OCI-LY7 (cell line): ENCODE measurements at regions not wholly inside any gene's neighbourhood (a gene's known extent, or its start where the extent isn't known, plus 50 kb on each side); places are given as distances from the start of the nearest gene placed in this dataset.

Experiments used
- BruUV-seq: library from RNA; stranded (reverse); fragments of 400-500 nt; replicated peaks from 2 replicates; lab custom pipeline; 2021; lab: Mats Ljungman, UMichigan
- CTCF ChIA-PET: fragments of 300-600 bp; sonication (Branson Sonifier 250); formaldehyde crosslinking; loops from one replicate; lab custom pipeline; 2022; ENCODE audit warnings: antibody characterized with exemption; ENCODE audit not compliant: unreplicated experiment; lab: Charles Lee
- POLR2A ChIA-PET: fragments of 300-600 bp; sonication (Branson Sonifier 250); formaldehyde crosslinking; loops from one replicate; lab custom pipeline; 2022; ENCODE audit warnings: antibody characterized with exemption; lab: Charles Lee
- DNase-seq: peaks from one replicate; pipeline ENCODE4 v3.0.0-alpha.2; 2015; ENCODE audit warnings: low spot score
- H2AFZ ChIP-seq: fragments of 200-600 bp; sonication (generic), shearing (Covaris generic); 2 replicates; pipeline ENCODE4 v1.6.1; 2014; ENCODE audit warnings: mild to moderate bottlenecking, antibody characterized with exemption, low read length, moderate library complexity
- H3K27ac ChIP-seq: fragments of 200-600 bp; sonication (generic); 2 replicates; pipeline ENCODE4 v1.5.1; 2014; ENCODE audit warnings: mixed run types, low read depth, mild to moderate bottlenecking, moderate library complexity, low read length, inconsistent platforms; ENCODE audit not compliant: poor library complexity, severe bottlenecking
- H3K36me3 ChIP-seq: fragments of 200-600 bp; sonication (generic); 2 replicates; pipeline ENCODE4 v1.6.1; 2014; ENCODE audit warnings: mild to moderate bottlenecking, antibody characterized with exemption, low read length, moderate library complexity, mixed read lengths; ENCODE audit not compliant: insufficient read depth
- H3K4me1 ChIP-seq: fragments of 200-600 bp; sonication (generic); 2 replicates; pipeline ENCODE4 v1.5.1; 2014; ENCODE audit warnings: mild to moderate bottlenecking, low read length; ENCODE audit not compliant: insufficient read depth, poor library complexity, severe bottlenecking
- H3K4me2 ChIP-seq: fragments of 200-600 bp; sonication (generic); 2 replicates; pipeline ENCODE4 v1.6.1; 2014; ENCODE audit warnings: mild to moderate bottlenecking, low read length
- H3K4me3 ChIP-seq: fragments of 200-600 bp; sonication (generic); 2 replicates; pipeline ENCODE4 v1.5.1; 2014; ENCODE audit warnings: mild to moderate bottlenecking, low read depth, low read length; ENCODE audit not compliant: poor library complexity, severe bottlenecking
- H3K79me2 ChIP-seq: fragments of 200-600 bp; sonication (generic); 2 replicates; pipeline ENCODE4 v1.6.1; 2016; ENCODE audit warnings: low read depth, mild to moderate bottlenecking, low read length, moderate library complexity, mixed read lengths; ENCODE audit not compliant: insufficient read depth
- H3K9me2 ChIP-seq: fragments of 200-600 bp; sonication (generic); 2 replicates; pipeline ENCODE4 v1.6.1; 2016; ENCODE audit warnings: mild to moderate bottlenecking, low read length, mixed read lengths; ENCODE audit not compliant: insufficient read depth
- H3K9me3 ChIP-seq: fragments of 200-600 bp; sonication (generic); 2 replicates; pipeline ENCODE4 v1.6.1; 2014; ENCODE audit warnings: mild to moderate bottlenecking, mixed run types, low read length, mixed read lengths
- H4K20me1 ChIP-seq: fragments of 200-600 bp; sonication (generic); 2 replicates; pipeline ENCODE4 v1.6.1; 2014; ENCODE audit warnings: mild to moderate bottlenecking, antibody characterized with exemption, low read length, moderate library complexity, mixed read lengths; ENCODE audit not compliant: insufficient read depth
- EZH2phosphoT487 ChIP-seq: fragments of 200-600 bp; sonication (generic); IDR thresholded peaks from 2 replicates; pipeline ENCODE4 v1.6.1; 2018; ENCODE audit warnings: low read depth, borderline replicate concordance, mild to moderate bottlenecking, mixed run types, antibody characterized with exemption, low read length, moderate library complexity, mixed read lengths
- intact Hi-C: fragments of 100-400 bp; cut with micrococcal nuclease; formaldehyde crosslinking; loops from one replicate; pipeline ENCODE4 v1.10.0; 2022; ENCODE audit not compliant: unreplicated experiment
- TF ChIP-seq, protein P1 (sequence below): fragments of 200-600 bp; sonication (generic); conservative IDR thresholded peaks from 2 replicates; pipeline ENCODE4 v1.5.1; 2014; ENCODE audit warnings: mild to moderate bottlenecking, antibody characterized with exemption, low read length, moderate library complexity, mixed read lengths

DNA sequence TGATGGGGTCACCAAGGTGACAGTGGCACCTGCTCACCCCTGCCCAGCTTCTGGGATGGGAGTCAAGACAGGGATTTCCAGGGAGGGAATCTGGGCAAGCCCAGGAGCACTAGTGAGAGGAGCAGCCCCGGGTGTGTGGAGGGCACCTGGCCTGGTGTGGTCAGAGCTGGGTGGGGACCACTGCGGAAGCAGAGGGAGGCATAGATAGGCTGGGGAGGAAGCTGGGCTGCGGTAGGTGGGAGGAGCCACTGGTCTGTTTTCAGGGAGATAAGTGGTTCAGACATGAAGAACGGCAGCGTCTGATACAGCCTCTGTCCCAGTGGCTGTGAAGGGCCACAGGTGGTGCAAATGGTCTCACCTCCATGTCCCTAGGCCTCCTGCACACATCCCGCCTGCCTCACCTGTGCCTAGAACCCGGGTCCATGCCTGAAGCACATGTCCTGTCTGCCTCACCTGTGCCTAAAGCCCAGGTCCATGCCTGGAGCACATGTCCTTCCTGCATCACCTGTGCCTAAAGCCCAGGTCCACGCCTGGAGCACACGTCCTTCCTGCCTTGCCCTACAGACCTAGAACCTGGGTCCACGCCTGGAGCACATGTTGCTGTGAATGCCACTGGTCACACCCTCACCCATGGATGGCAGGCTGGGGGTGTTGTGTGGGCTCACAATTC lies 325.9 kb upstream of the AJAP1 start:
- BruUV-seq = no TSS peak
- POLR2A ChIA-PET = no interaction called here
- Histone ChIP-seq H3K36me3 (no peaks in the 10 kb centered on the region), H3K27ac (no peak overlapping the region), H2AFZ (no peak overlapping the region), H3K4me3 (no peak overlapping the region), H3K79me2 (no peaks in the 10 kb centered on the region), H3K4me1 (no peaks in the 10 kb centered on the region), H3K9me3 (no peaks in the 10 kb centered on the region), H4K20me1 (no peaks in the 10 kb centered on the region), H3K9me2 (no peaks in the 10 kb centered on the region), H3K4me2 (no peak overlapping the region)
- TF ChIP-seq, protein P1, sequence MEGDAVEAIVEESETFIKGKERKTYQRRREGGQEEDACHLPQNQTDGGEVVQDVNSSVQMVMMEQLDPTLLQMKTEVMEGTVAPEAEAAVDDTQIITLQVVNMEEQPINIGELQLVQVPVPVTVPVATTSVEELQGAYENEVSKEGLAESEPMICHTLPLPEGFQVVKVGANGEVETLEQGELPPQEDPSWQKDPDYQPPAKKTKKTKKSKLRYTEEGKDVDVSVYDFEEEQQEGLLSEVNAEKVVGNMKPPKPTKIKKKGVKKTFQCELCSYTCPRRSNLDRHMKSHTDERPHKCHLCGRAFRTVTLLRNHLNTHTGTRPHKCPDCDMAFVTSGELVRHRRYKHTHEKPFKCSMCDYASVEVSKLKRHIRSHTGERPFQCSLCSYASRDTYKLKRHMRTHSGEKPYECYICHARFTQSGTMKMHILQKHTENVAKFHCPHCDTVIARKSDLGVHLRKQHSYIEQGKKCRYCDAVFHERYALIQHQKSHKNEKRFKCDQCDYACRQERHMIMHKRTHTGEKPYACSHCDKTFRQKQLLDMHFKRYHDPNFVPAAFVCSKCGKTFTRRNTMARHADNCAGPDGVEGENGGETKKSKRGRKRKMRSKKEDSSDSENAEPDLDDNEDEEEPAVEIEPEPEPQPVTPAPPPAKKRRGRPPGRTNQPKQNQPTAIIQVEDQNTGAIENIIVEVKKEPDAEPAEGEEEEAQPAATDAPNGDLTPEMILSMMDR = no peak
- CTCF ChIA-PET = no interaction called here
- intact Hi-C loops = no loop called here
- DNase-seq = no peak

DNA sequence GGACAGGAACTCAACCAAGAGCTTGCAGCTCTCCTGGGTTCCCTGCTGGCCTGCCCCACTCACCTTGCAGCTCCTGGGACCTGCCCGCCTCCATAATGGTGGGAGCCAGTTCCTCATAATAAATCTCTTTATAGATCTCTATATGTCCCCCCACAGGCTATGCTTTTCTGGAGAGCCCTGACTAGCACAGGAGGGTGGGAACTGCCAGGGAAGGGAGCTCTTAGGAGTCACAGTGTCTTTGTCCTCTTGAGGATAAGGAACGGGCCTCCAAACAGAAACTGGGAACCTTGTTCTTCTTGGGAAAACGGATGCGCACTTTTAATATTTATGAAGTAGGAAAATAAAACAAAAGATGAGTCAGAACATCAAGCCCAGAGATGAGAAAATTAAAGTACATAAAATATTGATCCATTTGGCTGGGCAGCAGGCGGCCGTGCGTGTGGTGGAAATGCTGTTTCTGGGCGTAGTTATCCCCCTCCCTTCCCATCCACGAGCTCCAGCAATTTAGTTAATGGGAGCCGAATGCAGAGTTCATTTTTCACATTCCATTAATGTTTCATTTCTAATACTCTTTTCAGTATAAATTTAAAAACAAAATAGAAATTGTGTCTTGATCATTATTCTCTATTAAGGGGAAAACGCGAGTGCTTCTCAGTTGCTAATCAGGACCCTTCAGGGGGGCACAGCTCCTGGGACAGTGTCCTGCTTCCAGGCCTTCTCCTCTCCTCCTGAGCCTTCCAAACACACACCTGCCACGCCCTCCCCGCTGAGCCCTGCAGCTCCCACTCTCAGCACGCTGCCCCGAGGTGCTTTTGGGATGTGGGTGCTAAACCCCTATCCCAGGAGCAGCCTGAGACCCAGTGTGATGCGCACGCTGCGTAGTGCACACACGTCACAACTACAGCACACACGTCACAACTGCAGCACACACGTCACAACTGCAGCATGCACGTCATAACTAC lies 323.3 kb upstream of the AJAP1 start:
- Histone ChIP-seq H2AFZ (no peak overlapping the region), H3K27ac (no peak overlapping the region), H3K79me2 (no peaks in the 10 kb centered on the region), H3K9me3 (no peaks in the 10 kb centered on the region), H3K4me1 (no peaks in the 10 kb centered on the region), H3K4me3 (no peak overlapping the region), H3K36me3 (no peaks in the 10 kb centered on the region), H4K20me1 (no peaks in the 10 kb centered on the region), H3K9me2 (no peaks in the 10 kb centered on the region), H3K4me2 (no peak overlapping the region)
- POLR2A ChIA-PET = no interaction called here
- intact Hi-C loops = no loop called here
- BruUV-seq = no TSS peak
- no peak for DNase-seq
- TF ChIP-seq, protein P1 = no peak
- no peak for TF ChIP-seq EZH2phosphoT487
- CTCF ChIA-PET = no interaction called here

DNA sequence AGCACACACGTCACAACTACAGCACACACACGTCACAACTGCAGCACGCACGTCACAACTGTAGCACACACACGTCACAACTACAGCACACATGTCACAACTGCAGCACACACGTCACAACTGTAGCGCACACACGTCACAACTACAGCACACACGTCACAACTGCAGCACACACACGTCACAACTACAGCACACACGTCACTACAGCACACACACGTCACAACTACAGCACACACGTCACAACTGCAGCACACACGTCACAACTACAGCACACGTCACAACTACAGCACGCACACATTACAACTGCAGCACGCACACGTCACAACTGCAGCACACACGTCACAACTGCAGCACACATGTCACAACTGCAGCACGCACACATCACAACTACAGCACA lies 322.6 kb upstream of the AJAP1 start:
- ChIA-PET POLR2A (no interaction called here), CTCF (no interaction called here)
- H4K20me1 ChIP-seq = no peaks in the 10 kb centered on the region
- H3K9me3 ChIP-seq = no peaks in the 10 kb centered on the region
- no peak for DNase-seq
- no peak overlapping the region for H3K27ac ChIP-seq
- intact Hi-C loops = no loop called here
- no peak overlapping the region for H3K4me3 ChIP-seq
- H3K4me1 ChIP-seq = no peaks in the 10 kb centered on the region
- H3K36me3 ChIP-seq = no peaks in the 10 kb centered on the region
- H3K79me2 ChIP-seq = no peaks in the 10 kb centered on the region
- no TSS peak for BruUV-seq
- no peak for TF ChIP-seq EZH2phosphoT487
- TF ChIP-seq, protein P1 = no peak
- H2AFZ ChIP-seq = no peak overlapping the region
- H3K4me2 ChIP-seq = no peak overlapping the region
- no peaks in the 10 kb centered on the region for H3K9me2 ChIP-seq
